ENCODE measurements at regions not wholly inside any gene's neighbourhood (a gene's known extent, or its start where the extent isn't known, plus 50 kb on each side); places are given as distances from the start of the nearest gene placed in this dataset.

GRCh38 chr6:56752009-56752408, 109.3 kb upstream of the DST start:
- H3K4me1 ChIP-seq (ENCODE audit: control insufficient read depth in 1 of 2, insufficient read depth in 1 of 2, low read depth in 1 of 2, low read length in 1 of 2): no peaks in the 10 kb centered on the region
- no peak overlapping the region for H3K27ac ChIP-seq
- TF ChIP-seq CTCF (IDR thresholded peaks at IDR 0.05): no peak
- H3K9me3 ChIP-seq: no peaks in the 10 kb centered on the region
- H3K4me3 ChIP-seq (ENCODE audit: low read depth in 1 of 2, low read length in 1 of 2): no peak overlapping the region
- H3K27me3 ChIP-seq: no peaks in the 10 kb centered on the region
- H3K36me3 ChIP-seq: no peaks in the 10 kb centered on the region

- Histone ChIP-seq H3K9me3 (no peaks in the 10 kb centered on the region), H3K36me3 (no peaks in the 10 kb centered on the region), H3K27ac (no peak overlapping the region), H3K27me3 (no peaks in the 10 kb centered on the region), H3K4me1 (ENCODE audit: control insufficient read depth in 1 of 2, insufficient read depth in 1 of 2, low read depth in 1 of 2, low read length in 1 of 2) (no peaks in the 10 kb centered on the region), H3K4me3 (ENCODE audit: low read depth in 1 of 2, low read length in 1 of 2) (no peak overlapping the region)
- TF ChIP-seq CTCF (IDR thresholded peaks at IDR 0.05): no peak
Measured at GRCh38 chr6:56751604-56752003, 108.9 kb upstream of the DST start.

- no peak overlapping the region for H3K27ac ChIP-seq
- no peaks in the 10 kb centered on the region for H3K4me1 ChIP-seq (ENCODE audit: control insufficient read depth in 1 of 2, insufficient read depth in 1 of 2, low read depth in 1 of 2, low read length in 1 of 2)
- no peaks in the 10 kb centered on the region for H3K36me3 ChIP-seq
- H3K4me3 ChIP-seq (ENCODE audit: low read depth in 1 of 2, low read length in 1 of 2): no peak overlapping the region
- no peak for TF ChIP-seq CTCF (IDR thresholded peaks at IDR 0.05)
- H3K9me3 ChIP-seq: no peaks in the 10 kb centered on the region
- no peaks in the 10 kb centered on the region for H3K27me3 ChIP-seq
Measured at GRCh38 chr6:56750686-56751085, 108.0 kb upstream of the DST start.

GRCh38 chr6:56749632-56750151, 107.0 kb upstream of the DST start:
- H3K27me3 ChIP-seq: no peaks in the 10 kb centered on the region
- no peak overlapping the region for H3K4me3 ChIP-seq (ENCODE audit: low read depth in 1 of 2, low read length in 1 of 2)
- no peaks in the 10 kb centered on the region for H3K4me1 ChIP-seq (ENCODE audit: control insufficient read depth in 1 of 2, insufficient read depth in 1 of 2, low read depth in 1 of 2, low read length in 1 of 2)
- no peak overlapping the region for H3K27ac ChIP-seq
- TF ChIP-seq CTCF (IDR thresholded peaks at IDR 0.05): no peak
- no peaks in the 10 kb centered on the region for H3K36me3 ChIP-seq
- H3K9me3 ChIP-seq: no peaks in the 10 kb centered on the region

DNA sequence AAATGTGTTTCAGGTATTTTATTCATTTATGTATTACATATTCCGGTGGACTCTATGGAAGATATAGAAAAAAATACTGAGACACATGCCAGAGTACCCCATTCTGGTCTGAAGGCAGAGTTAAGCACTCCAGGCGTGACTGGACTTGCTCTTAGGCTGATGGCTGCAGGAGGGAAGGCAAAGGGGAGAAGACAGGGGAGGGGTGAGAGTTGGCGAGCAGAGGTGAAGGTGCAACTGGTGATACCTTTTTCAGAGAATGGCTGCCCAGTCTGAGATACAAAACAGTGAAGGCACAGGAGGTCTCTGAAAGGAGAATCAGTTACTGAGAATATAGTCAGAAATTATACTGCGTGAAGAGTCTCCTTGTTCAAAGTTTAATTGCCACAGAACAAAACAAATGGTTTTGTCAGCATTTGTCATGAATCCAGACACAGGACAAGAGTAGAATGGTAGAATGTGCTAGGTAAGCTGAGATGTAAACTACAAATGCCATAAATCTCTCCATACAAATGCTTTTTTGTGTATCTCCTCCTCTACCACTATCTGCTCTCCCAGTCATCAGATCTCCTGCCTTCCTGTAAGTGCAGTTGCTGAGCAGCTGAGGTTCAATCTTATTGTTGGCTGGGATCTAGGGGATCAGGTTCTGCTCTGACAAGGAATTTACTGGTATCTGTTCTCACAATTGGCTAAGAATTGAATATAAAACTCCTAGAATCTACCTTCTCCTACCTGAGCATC, 104.2 kb upstream of the DST start:
- Histone ChIP-seq H3K36me3 (no peaks in the 10 kb centered on the region), H3K4me1 (ENCODE audit: control insufficient read depth in 1 of 2, insufficient read depth in 1 of 2, low read depth in 1 of 2, low read length in 1 of 2) (no peaks in the 10 kb centered on the region), H3K27me3 (peaks cover 2% of the 10 kb centered on the region), H3K9me3 (no peaks in the 10 kb centered on the region), H3K4me3 (ENCODE audit: low read depth in 1 of 2, low read length in 1 of 2) (no peak overlapping the region), H3K27ac (no peak overlapping the region)
- no peak for TF ChIP-seq CTCF (IDR thresholded peaks at IDR 0.05)
